HL-60 (cell line): ENCODE measurements at regions not wholly inside any gene's neighbourhood (a gene's known extent, or its start where the extent isn't known, plus 50 kb on each side); places are given as distances from the start of the nearest gene placed in this dataset.

ENCODE experiments used
- CTCF ChIP-seq: IDR thresholded peaks from one replicate; pipeline ENCODE4 v1.5.1; 2011; ENCODE audit warnings: low read length, control low read depth, inconsistent platforms; ENCODE audit not compliant: insufficient read depth
- GABPA ChIP-seq: IDR thresholded peaks from 2 replicates; pipeline ENCODE4 v1.6.1; 2012; ENCODE audit warnings: low read depth
- POLR2AphosphoS5 ChIP-seq: IDR thresholded peaks from 2 replicates; pipeline ENCODE4 v1.6.1; 2012; ENCODE audit warnings: low read depth

- TF ChIP-seq GABPA, result no peak
- TF ChIP-seq POLR2AphosphoS5, result no peak
- TF ChIP-seq CTCF, result no peak
Measured at GRCh38 chr4:60812811-60813210, 387.3 kb upstream of the ADGRL3 start.
